Endothelial cell (in vitro differentiated cells): ENCODE measurements at regions not wholly inside any gene's neighbourhood (a gene's known extent, or its start where the extent isn't known, plus 50 kb on each side); places are given as distances from the start of the nearest gene placed in this dataset.

Experiments
- DNase-seq: peaks from one replicate; pipeline ENCODE4 v3.0.0; 2021; ENCODE audit warnings: low spot score
- H3K27ac Mint-ChIP-seq: one replicate; pipeline ENCODE4 v1.8.0; 2021; ENCODE audit warnings: mixed read lengths, inconsistent platforms; ENCODE audit not compliant: unreplicated experiment
- H3K27me3 Mint-ChIP-seq: one replicate; pipeline ENCODE4 v1.8.0; 2021; ENCODE audit warnings: mild to moderate bottlenecking, moderate library complexity, mixed read lengths, inconsistent platforms; ENCODE audit not compliant: unreplicated experiment
- H3K36me3 Mint-ChIP-seq: one replicate; pipeline ENCODE4 v1.8.0; 2021; ENCODE audit warnings: mild to moderate bottlenecking, low read depth, mixed read lengths, inconsistent platforms; ENCODE audit not compliant: unreplicated experiment
- H3K4me1 Mint-ChIP-seq: one replicate; pipeline ENCODE4 v1.8.0; 2021; ENCODE audit warnings: mild to moderate bottlenecking, mixed read lengths, inconsistent platforms; ENCODE audit not compliant: unreplicated experiment
- H3K4me3 Mint-ChIP-seq: one replicate; pipeline ENCODE4 v1.8.0; 2021; ENCODE audit warnings: mild to moderate bottlenecking, mixed read lengths, inconsistent platforms; ENCODE audit not compliant: unreplicated experiment
- H3K9me3 Mint-ChIP-seq: one replicate; pipeline ENCODE4 v1.8.0; 2021; ENCODE audit warnings: mixed read lengths, inconsistent platforms; ENCODE audit not compliant: unreplicated experiment
- TF ChIP-seq, protein P1 (sequence below): fragments of 200-600 bp; sonication (generic); IDR thresholded peaks from one replicate; pipeline ENCODE4 v1.5.0; 2021; ENCODE audit warnings: antibody characterized with exemption; ENCODE audit not compliant: unreplicated experiment

GRCh38 chr6:55034752-55035151 is 139.6 kb upstream of the HCRTR2 start:
- Mint-ChIP-seq H3K4me1 (peaks cover 25% of the 10 kb centered on the region), H3K27ac (no peak overlapping the region), H3K36me3 (no peaks in the 10 kb centered on the region), H3K27me3 (peaks cover 2% of the 10 kb centered on the region), H3K4me3 (no peak overlapping the region), H3K9me3 (peaks cover 4% of the 10 kb centered on the region)
- DNase-seq: no peak
- TF ChIP-seq, protein P1, sequence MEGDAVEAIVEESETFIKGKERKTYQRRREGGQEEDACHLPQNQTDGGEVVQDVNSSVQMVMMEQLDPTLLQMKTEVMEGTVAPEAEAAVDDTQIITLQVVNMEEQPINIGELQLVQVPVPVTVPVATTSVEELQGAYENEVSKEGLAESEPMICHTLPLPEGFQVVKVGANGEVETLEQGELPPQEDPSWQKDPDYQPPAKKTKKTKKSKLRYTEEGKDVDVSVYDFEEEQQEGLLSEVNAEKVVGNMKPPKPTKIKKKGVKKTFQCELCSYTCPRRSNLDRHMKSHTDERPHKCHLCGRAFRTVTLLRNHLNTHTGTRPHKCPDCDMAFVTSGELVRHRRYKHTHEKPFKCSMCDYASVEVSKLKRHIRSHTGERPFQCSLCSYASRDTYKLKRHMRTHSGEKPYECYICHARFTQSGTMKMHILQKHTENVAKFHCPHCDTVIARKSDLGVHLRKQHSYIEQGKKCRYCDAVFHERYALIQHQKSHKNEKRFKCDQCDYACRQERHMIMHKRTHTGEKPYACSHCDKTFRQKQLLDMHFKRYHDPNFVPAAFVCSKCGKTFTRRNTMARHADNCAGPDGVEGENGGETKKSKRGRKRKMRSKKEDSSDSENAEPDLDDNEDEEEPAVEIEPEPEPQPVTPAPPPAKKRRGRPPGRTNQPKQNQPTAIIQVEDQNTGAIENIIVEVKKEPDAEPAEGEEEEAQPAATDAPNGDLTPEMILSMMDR: no peak

DNA sequence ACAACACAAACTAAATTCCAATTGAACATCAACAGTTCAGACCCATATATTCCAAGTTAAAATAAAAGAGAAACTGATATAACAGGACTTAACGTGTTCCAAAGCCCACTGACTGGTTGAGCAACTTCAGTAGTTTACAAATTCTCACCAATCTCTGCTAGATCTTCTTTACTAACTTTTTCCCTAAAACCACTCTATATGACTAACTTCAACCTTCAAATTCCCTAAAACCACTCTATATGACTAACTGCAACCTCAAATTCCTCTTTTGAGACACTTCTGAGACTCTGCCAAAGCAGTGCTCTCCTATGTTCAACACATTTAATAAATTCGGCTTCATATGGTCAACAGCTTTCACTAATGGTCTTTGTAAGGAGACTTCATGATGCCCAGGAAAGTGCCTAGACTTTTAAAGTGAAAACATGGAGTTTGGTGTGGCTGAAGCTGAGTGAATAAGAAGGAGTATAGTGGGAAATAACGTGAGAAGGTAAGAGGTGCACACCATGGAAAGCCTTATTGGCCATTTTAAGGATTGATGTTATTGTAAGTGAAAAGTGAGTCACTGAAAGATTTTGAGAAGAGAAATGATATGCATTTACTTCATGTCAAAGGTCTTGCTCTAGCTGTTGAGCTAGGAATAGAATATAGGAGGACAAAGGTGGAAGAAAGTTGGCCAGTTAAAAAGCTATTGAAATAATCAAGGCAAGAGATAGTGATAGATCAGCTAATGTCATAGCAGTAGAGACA is 134.0 kb upstream of the HCRTR2 start:
- Mint-ChIP-seq H3K36me3 (no peaks in the 10 kb centered on the region), H3K27me3 (no peaks in the 10 kb centered on the region), H3K27ac (no peak overlapping the region), H3K4me1 (peaks cover 5% of the 10 kb centered on the region), H3K4me3 (no peak overlapping the region), H3K9me3 (no peaks in the 10 kb centered on the region)
- TF ChIP-seq, protein P1: no peak
- DNase-seq: no peak

DNA sequence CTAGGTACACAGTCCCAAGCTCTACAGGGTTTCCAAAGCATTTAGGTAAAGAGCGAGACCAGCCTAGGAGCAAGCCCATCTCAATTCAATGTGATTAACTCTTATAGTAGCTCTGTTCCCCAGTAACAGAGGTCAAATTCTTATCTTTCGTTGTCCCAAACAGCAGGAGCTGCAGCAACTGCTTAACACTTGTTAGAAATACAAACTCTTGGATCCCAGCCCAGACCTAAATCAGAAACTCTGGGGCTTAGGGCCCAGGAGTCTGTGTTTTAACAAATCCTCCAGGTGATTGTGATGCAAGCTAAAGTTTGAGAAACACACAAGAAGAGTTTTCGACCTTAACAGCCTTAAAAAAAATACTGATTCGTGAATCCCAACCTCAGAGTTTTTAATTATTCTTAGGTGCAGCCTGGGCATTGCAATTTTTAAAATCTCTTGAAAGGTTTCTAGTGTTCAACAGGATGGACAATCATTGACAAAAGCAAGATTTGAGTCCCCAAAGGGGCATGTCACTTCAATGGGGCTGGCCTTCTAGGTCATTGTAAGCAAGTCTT is 127.4 kb upstream of the HCRTR2 start:
- TF ChIP-seq, protein P1: no peak
- Mint-ChIP-seq H3K4me3 (no peak overlapping the region), H3K27me3 (no peaks in the 10 kb centered on the region), H3K36me3 (no peaks in the 10 kb centered on the region), H3K9me3 (no peaks in the 10 kb centered on the region), H3K4me1 (no peaks in the 10 kb centered on the region), H3K27ac (no peak overlapping the region)
- no peak for DNase-seq

GRCh38 chr6:55047451-55048044 is 126.8 kb upstream of the HCRTR2 start:
- H3K27me3 Mint-ChIP-seq: no peaks in the 10 kb centered on the region
- H3K4me3 Mint-ChIP-seq: no peak overlapping the region
- TF ChIP-seq, protein P1: no peak
- H3K4me1 Mint-ChIP-seq: no peaks in the 10 kb centered on the region
- H3K27ac Mint-ChIP-seq: no peak overlapping the region
- H3K9me3 Mint-ChIP-seq: no peaks in the 10 kb centered on the region
- no peak for DNase-seq
- H3K36me3 Mint-ChIP-seq: no peaks in the 10 kb centered on the region

GRCh38 chr6:55049866-55050265 is 124.4 kb upstream of the HCRTR2 start:
- no peaks in the 10 kb centered on the region for H3K36me3 Mint-ChIP-seq

More at GRCh38 chr6:55049866-55050265, 124.4 kb upstream of the HCRTR2 start:
- Mint-ChIP-seq H3K9me3 (no peaks in the 10 kb centered on the region), H3K4me1 (no peaks in the 10 kb centered on the region), H3K27ac (no peak overlapping the region), H3K4me3 (no peak overlapping the region), H3K27me3 (no peaks in the 10 kb centered on the region)
- TF ChIP-seq, protein P1: no peak
- no peak for DNase-seq
